NCI-H748 treated with DMSO at 0.1 percent for 48 hours (cell line): ENCODE measurements at regions not wholly inside any gene's neighbourhood (a gene's known extent, or its start where the extent isn't known, plus 50 kb on each side); places are given as distances from the start of the nearest gene placed in this dataset.
A peak's percentile ranks its signal among the peaks of the same experiment; 100 is the strongest.

ENCODE experiments used
- DNase-seq: peaks from one replicate; lab custom pipeline; 2025; lab: John Stamatoyannopoulos, UW

DNA sequence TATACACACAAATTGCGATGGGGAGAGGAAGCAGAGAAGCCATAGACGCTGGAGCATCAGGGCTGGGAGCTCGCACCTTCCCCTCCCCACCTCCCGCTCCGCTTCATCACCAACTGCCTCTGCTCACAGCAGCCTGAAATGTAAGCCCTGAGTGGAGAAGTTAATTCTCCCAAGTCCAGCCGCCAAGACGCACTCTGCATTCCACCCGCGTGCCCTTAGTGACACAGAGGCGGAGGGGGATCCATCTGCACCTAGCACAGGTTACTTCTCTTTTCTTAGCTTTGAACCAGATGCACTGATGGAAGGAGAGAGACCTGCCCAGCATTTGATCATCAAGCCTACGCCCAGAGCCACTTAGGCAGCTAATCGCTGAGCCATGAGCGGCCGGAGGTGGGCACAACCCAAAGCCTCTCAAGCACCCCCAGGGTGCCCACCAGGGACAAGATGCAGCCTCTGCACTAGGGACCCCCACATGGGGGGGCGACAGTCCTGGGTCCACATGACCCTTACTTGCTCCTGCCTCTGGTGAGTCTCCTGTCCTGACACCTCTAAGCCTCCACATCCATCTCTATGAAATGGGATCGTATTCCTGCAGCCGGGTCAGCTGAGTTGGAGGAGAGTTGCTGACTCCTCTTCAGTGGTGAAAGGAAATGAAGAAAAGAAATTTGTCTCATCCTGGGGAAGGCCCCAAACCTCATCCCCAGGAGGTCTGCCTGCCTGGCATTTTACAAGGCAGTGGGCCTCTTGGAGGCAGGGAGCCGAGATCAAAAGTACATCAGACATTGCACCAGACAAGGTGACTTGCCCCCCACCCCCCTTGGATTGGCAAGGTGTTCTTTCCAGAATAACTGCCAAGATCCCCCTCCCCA, 316.2 kb downstream of the MATN1 start:
- DNase-seq: no peak

DNA sequence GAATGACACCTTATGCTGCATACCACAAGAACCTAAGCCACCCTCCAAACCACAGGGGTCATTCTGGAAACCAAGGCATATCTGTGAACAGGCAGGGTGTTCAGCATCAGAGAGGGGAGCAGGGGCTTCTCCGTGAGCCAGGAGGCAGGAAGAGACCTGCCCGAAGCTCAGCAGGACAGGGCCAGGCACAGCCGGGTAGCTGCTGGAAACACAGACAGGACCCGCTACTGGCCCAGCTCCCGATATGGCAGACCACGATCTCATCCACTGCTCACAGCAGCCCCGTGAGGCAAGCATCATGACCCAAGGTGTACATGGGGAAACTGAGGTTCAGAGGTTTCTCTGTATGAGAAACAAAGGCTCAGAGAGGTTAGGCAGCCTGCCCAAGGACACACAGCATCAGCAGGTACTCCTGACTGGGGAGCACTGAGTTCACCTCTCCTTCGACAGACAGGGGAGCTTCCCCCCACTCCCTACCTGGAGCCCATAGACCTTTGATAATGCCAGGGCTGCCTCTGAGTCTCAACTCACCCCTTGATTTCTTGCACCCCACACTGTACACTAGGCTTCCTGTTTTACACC, 317.7 kb downstream of the MATN1 start:
- DNase-seq: no peak

GRCh38 chr1:30405081-30405480, 318.3 kb downstream of the MATN1 start:
- no peak for DNase-seq

- no peak for DNase-seq
These were observed 319.0 kb downstream of the MATN1 start for GRCh38 chr1:30404341-30404740.

DNA sequence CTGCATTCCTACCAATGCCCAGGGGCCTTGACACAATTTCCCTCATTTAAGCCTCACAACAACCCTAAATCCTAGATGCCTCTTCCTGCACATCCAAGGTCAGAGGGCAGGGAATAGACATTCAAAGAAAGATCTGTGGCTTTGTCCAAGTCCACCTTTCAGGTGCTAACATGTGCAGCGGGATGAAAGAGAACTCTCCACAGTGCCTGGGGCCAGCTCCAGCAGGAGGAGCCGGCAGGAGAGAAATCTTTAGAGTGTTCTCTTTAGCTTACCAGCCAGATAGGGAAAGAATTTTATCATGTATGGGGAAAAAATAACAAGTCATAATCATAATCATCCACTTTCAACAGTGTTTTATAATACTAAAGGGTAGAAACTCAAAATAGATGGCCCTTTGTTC, 319.7 kb downstream of the MATN1 start:
- DNase-seq: no peak

- no peak for DNase-seq
These were observed 320.2 kb downstream of the MATN1 start for GRCh38 chr1:30403061-30403645.

GRCh38 chr1:30402031-30402430, 321.4 kb downstream of the MATN1 start:
- DNase-seq: no peak

DNA sequence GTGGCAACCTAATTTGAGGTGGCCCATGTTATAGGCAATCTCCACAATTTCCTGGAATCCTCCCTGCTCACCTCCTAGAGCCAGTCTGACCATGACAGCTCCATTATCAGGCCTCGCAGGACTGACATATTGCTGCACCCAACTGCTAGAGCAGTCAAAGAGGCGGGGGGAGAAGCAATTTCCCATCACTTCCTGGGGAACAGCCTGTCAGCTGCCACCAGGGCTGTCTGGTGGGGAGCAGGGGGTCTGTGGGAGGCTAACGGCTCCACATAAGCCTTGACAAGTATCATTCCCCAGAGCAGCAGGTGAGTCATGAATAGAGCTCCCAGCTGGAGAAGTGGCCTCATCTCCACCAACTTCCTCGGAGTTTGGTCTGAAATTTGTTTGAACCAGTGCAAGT, 322.9 kb downstream of the MATN1 start:
- DNase-seq: no peak

GRCh38 chr1:30399026-30399425, 324.4 kb downstream of the MATN1 start:
- no peak for DNase-seq

- no peak for DNase-seq
These were observed 325.8 kb downstream of the MATN1 start for GRCh38 chr1:30397576-30397975.

- DNase-seq: no peak
These were observed 327.8 kb downstream of the MATN1 start for GRCh38 chr1:30395631-30396030.

GRCh38 chr1:30388386-30388785, 335.0 kb downstream of the MATN1 start:
- no peak for DNase-seq

GRCh38 chr1:30386156-30386926, 337.0 kb downstream of the MATN1 start:
- DNase-seq: no peak

- no peak for DNase-seq
These were observed 338.0 kb downstream of the MATN1 start for GRCh38 chr1:30385246-30385995.

DNA sequence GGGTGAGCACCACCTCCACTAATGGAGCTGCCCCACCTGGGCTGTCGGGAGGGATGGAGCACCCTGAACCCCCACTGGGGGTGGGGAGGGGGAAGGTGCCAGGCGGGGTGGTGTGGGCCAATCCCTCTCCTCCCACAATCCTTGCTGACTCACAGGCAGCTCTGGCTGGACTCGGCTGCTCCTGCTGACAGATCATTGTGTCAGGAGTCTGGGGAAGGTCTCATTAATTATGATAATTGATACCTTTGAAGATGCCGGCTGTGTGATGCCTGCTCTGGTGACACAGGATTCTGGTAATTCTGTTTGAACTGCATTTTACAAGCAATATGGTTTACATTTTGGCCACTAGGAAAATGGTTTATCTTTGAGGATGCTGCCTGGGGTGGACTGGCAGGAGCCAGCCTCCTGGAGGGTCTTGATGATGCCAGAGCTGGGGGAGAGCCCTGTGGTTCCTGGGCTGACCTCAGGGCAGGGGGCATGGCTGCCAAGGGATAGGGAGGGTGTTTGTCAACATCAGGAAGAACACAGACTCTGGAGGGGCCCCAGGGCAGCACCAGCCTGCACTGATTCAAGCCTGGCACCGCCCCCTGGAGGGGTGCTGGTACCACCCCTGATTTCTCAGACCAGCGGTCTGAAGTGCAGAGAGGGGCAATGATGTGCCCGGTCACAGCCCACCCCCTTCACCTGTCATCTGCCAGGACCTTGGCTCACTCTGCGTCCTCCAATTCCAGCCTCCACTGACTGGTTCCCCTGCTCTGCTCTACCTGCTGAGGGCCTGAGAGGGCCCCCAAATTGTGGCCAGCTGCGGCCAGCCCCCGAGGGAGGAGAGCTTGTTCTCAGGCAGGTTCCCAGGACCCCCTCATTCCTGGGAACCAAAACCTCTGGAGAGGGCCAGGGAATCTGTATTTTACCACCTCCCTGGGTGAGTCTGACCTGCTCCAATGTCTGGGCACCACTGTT, 338.8 kb downstream of the MATN1 start:
- peak; percentile 10 for DNase-seq

DNA sequence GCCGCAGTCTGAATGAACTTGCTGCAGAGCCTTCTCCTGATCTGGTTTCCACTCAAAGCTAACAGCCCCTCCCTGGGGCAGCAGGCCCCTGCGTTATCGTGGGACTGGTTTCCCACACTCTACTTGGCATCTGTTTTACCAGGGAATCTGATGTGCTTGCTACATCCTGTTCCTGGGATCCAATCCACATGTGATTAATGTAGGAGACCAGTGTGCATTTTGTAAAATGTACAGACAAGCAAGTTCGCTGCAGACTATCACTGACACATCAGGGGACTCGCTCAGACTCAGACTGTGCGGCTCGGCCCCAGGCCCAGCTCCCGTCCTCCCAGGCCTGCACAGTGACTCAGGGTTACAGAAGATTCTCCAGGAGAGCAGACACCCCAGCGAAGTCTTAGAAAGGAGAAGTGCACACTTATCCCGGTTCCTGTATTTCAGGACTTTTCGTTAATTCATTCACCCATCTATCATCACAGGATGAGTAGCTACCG, 340.1 kb downstream of the MATN1 start:
- no peak for DNase-seq

GRCh38 chr1:30382496-30382895, 340.9 kb downstream of the MATN1 start:
- no peak for DNase-seq

- no peak for DNase-seq
These were observed 341.6 kb downstream of the MATN1 start for GRCh38 chr1:30381671-30382365.

DNA sequence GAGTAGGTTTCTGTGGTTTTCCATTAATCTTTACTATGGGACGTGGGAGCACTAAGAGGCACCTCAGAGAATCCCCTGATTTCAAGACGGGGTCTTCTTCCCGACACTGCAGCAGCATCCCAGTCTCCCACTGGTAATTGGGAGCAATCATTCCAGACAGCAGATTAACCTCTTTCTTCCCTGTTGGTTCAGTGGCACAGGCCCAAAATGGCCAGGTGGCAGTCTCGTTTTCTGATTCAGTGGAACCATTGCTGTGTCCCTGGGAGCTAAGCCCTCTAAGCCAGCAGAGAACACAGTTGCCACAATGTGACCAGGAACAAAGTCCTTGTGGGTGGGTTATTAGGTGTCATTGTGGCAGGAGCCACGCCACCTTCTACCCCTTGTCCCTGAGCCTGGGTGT, 342.1 kb downstream of the MATN1 start:
- no peak for DNase-seq

DNA sequence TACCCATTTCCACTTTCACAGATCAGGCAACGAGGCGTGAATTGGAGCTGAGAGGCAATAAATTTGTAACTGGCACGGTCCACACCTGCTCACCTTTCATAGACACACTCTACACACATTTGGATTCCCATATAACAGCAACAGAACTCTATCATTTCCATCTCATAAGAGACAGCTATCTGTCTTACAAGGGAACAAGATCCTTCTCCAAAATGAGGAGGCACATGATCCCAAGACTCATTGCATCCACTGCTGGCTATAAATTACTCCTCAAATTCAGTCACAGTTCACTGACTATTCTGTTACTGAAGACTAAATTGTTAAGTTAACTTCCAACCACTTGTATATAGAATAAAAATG, 342.8 kb downstream of the MATN1 start:
- DNase-seq: no peak
